ENCODE measurements at regions not wholly inside any gene's neighbourhood (a gene's known extent, or its start where the extent isn't known, plus 50 kb on each side); places are given as distances from the start of the nearest gene placed in this dataset.

GRCh38 chr9:119044806-119045205 is 324.4 kb downstream of the BRINP1 start:
- DNase-seq = no peak

- no peak for DNase-seq
Measured at GRCh38 chr9:119047513-119048307, 321.5 kb downstream of the BRINP1 start.

GRCh38 chr9:119050281-119050680 is 319.0 kb downstream of the BRINP1 start:
- no peak for DNase-seq

- no peak for DNase-seq
Measured at GRCh38 chr9:119052339-119053030, 316.8 kb downstream of the BRINP1 start.

- DNase-seq = no peak
Measured at GRCh38 chr9:119053070-119053469, 316.2 kb downstream of the BRINP1 start.

GRCh38 chr9:119060629-119061385 is 308.4 kb downstream of the BRINP1 start:
- no peak for DNase-seq

- DNase-seq = no peak
Measured at GRCh38 chr9:119071636-119072035, 297.6 kb downstream of the BRINP1 start.

GRCh38 chr9:119074017-119074416 is 295.2 kb downstream of the BRINP1 start:
- no peak for DNase-seq

GRCh38 chr9:119078015-119078414 is 291.2 kb downstream of the BRINP1 start:
- no peak for DNase-seq

GRCh38 chr9:119083673-119084072 is 285.6 kb downstream of the BRINP1 start:
- no peak for DNase-seq

GRCh38 chr9:119086590-119086989 is 282.6 kb downstream of the BRINP1 start:
- no peak for DNase-seq

- DNase-seq = no peak
Measured at GRCh38 chr9:119088002-119088547, 281.2 kb downstream of the BRINP1 start.

GRCh38 chr9:119091074-119091473 is 278.2 kb downstream of the BRINP1 start:
- no peak for DNase-seq

GRCh38 chr9:119092125-119092524 is 277.1 kb downstream of the BRINP1 start:
- no peak for DNase-seq

- DNase-seq = no peak
Measured at GRCh38 chr9:119094086-119094485, 275.1 kb downstream of the BRINP1 start.

- no peak for DNase-seq
Measured at GRCh38 chr9:119095072-119095471, 274.2 kb downstream of the BRINP1 start.

- no peak for DNase-seq
Measured at GRCh38 chr9:119101048-119101447, 268.2 kb downstream of the BRINP1 start.

GRCh38 chr9:119114681-119115080 is 254.6 kb downstream of the BRINP1 start:
- DNase-seq = no peak

Data from midbrain (tissue), 1 donor.